ENCODE measurements at regions not wholly inside any gene's neighbourhood (a gene's known extent, or its start where the extent isn't known, plus 50 kb on each side); places are given as distances from the start of the nearest gene placed in this dataset.

- no peak for DNase-seq (ENCODE audit: low read depth, low spot score)
These were observed 501.7 kb downstream of the INSC start for GRCh38 chr11:15616130-15617105.

DNA sequence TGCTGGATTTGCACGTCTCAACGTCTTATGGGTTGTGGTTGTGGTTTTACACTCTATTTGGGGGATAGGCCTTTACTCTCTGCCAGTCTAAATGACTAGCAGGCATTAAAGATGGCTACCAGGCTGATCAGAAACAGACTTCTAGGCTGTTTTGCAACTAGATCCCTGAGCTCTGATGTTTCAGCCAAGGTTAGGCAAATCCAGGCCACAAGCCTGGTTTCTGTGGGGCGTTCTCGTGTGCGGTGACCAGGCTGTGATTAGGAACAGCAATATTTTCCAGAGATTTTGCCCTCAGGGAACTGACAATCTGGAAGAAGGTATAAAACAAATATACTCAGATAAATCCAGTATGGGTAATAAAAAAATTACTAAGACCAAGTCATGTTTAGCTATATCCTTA is 502.4 kb downstream of the INSC start:
- no peak for DNase-seq (ENCODE audit: low read depth, low spot score)

DNA sequence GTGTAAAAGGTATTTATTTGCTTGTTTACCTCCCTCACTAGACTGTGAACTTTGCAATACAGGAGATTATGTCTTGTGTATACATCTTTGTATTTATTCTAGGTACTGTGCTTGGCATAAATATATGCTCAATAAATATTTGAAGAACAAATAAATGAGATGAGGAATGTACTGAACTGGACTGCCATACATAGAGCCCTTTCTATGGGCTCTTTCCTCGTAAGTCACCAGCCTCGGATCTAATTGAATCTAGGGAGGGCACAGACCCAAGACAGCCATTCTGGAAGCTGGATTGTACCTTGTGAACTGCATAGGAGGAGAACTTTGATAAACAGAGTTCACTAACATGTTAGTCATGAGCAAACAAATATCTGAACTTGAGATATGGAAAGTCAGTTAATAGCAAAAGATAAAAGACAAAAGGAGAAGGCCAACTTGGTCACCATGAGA is 503.9 kb downstream of the INSC start:
- DNase-seq (ENCODE audit: low read depth, low spot score), result no peak

GRCh38 chr11:15621565-15621964 is 506.8 kb downstream of the INSC start:
- no peak for DNase-seq (ENCODE audit: low read depth, low spot score)

DNA sequence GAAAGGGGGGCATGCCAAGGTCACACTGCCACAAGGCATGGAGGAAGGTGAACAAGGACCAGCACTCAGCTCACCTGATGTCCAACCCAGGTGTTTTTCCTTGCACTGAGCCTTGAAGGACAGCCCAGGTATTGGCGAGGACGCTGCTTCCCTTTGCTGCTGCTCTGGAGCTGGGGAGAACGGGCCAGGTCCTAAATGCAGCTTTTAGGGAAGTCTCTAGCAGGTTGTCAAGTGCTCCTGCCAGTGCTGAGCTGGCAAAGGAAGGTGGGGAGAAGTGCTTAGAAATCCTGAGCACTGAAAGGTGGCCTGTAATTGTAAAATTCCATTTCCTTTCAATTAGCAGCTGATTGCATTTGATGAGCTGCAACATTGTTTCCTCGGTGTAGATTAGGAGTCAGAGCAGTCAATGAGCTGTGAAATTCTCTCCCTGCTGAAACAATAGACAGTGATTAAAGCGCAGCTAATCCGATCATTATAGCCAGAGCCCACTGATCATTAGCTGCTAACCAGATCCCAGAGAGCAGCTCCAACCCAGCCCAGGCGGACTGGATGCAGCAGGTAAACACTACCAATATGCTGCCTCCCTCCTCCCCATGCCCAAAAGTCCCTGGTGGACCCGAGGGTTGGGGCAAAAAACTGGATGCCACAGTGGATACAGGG is 507.6 kb downstream of the INSC start:
- no peak for DNase-seq (ENCODE audit: low read depth, low spot score)

GRCh38 chr11:15624701-15625100 is 510.0 kb downstream of the INSC start:
- DNase-seq (ENCODE audit: low read depth, low spot score), result no peak

- DNase-seq (ENCODE audit: low read depth, low spot score), result no peak
These were observed 511.0 kb downstream of the INSC start for GRCh38 chr11:15625691-15626090.

GRCh38 chr11:15627560-15627959 is 512.8 kb downstream of the INSC start:
- DNase-seq (ENCODE audit: low read depth, low spot score), result no peak

DNA sequence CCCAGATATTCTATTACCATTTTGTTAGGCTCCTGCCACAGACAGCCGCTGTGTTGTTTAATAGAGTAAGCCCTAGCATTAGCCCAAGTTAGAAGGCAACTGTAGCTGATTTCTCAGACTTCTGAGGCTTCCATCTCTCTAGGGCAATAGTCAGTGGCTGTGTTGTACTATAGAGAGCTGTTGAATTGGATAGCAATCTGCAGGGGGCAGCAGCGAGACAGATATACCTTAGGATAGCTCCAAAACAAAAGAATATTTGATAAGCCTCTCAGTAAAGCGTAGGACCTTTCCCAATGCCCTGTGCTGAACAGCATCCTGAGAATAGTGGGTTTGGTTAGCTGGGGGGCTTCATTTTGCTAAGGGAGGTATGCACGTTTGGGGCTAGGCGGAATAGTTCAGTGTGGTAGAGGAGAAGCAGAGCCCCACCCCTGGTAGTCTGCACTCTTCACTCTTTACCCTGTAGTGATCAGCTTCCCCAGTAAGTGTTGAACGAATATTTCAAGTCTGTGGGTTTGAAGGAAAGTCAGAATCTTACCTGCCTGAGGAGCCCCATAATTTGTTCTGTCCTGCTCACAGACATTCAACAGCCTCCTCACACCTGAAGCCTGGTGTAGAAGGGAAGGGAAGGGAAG is 515.1 kb downstream of the INSC start:
- DNase-seq (ENCODE audit: low read depth, low spot score), result no peak

- no peak for DNase-seq (ENCODE audit: low read depth, low spot score)
These were observed 516.2 kb downstream of the INSC start for GRCh38 chr11:15630896-15631295.

GRCh38 chr11:15635521-15635920 is 520.8 kb downstream of the INSC start:
- no peak for DNase-seq (ENCODE audit: low read depth, low spot score)

GRCh38 chr11:15636521-15637089 is 521.9 kb downstream of the INSC start:
- no peak for DNase-seq (ENCODE audit: low read depth, low spot score)

DNA sequence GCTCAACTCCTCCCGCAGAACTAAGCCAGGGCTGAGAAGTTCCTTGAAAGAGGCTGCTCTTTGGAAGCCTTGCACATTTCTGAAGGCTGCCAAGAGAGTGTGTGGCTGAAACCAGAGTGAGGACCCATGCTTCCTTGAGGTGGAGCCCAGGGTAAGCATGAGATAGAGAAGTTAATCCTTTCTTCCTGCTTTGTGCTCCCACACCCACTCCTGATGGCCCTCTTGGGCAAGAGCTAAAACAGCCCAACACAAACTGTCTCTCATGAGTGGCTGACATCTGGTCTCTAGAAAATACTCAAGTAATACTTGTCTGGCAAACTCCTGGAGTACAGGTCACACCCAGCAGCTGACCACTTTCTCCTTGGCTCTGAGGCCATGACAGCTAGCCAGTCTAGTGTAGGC is 523.7 kb downstream of the INSC start:
- DNase-seq (ENCODE audit: low read depth, low spot score), result no peak

- no peak for DNase-seq (ENCODE audit: low read depth, low spot score)
These were observed 525.6 kb downstream of the INSC start for GRCh38 chr11:15640318-15640717.

- DNase-seq (ENCODE audit: low read depth, low spot score), result no peak
These were observed 526.7 kb downstream of the INSC start for GRCh38 chr11:15641271-15642045.

GRCh38 chr11:15645201-15645600 is 530.5 kb downstream of the INSC start:
- no peak for DNase-seq (ENCODE audit: low read depth, low spot score)

GRCh38 chr11:15649371-15650104 is 534.8 kb downstream of the INSC start:
- no peak for DNase-seq (ENCODE audit: low read depth, low spot score)

- peak; percentile 63 for DNase-seq (ENCODE audit: low read depth, low spot score)
These were observed 535.6 kb downstream of the INSC start for GRCh38 chr11:15650105-15650938.

DNA sequence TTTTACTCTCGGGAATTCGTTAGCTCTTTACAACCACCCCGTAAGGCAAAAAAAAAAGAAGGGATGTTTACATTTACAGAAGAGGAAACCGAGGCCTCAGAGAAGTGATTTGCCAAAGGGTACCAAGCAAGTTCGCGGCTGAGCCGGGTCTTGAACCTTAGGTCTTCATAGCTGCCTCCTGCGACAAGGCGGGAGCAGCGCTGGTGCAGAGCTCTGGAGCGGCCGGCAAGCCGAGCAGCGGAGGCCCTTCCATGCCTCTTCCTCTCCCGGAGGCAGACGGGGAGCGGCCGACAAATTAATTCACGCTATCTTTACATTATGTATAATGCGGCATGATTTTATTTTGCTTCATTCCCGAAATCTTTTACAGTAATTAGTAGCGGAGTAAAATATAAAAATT is 536.3 kb downstream of the INSC start:
- DNase-seq (ENCODE audit: low read depth, low spot score), result no peak

Data from pulmonary artery endothelial cell (primary cell).